KMS-11 (cell line): ENCODE measurements at regions not wholly inside any gene's neighbourhood (a gene's known extent, or its start where the extent isn't known, plus 50 kb on each side); places are given as distances from the start of the nearest gene placed in this dataset.

Experiments
- H2AFZ ChIP-seq: fragments of 200-600 bp; sonication (generic); 2 replicates; pipeline ENCODE4 v1.6.1; 2016; ENCODE audit warnings: antibody characterized with exemption, mixed run types, low read depth
- H3K27ac ChIP-seq: fragments of 200-600 bp; sonication (generic); 2 replicates; pipeline ENCODE4 v1.6.1; 2016; ENCODE audit warnings: mild to moderate bottlenecking, mixed run types
- H3K27me3 ChIP-seq: fragments of 200-600 bp; sonication (generic); 2 replicates; pipeline ENCODE4 v1.6.1; 2017; ENCODE audit warnings: mild to moderate bottlenecking, low read depth, mixed run types, moderate library complexity; ENCODE audit not compliant: insufficient read depth
- H3K36me3 ChIP-seq: fragments of 200-600 bp; sonication (generic); 2 replicates; pipeline ENCODE4 v1.6.1; 2017; ENCODE audit warnings: mild to moderate bottlenecking, mixed run types; ENCODE audit not compliant: insufficient read depth
- H3K4me1 ChIP-seq: fragments of 200-600 bp; sonication (generic); 2 replicates; pipeline ENCODE4 v1.6.1; 2016; ENCODE audit warnings: mild to moderate bottlenecking, low read depth, mixed run types; ENCODE audit not compliant: poor library complexity, severe bottlenecking
- H3K4me2 ChIP-seq: fragments of 200-600 bp; sonication (generic); 2 replicates; pipeline ENCODE4 v1.7.0; 2016; ENCODE audit warnings: mild to moderate bottlenecking, mixed run types
- H3K4me3 ChIP-seq: fragments of 200-600 bp; sonication (generic); IDR thresholded peaks from 2 replicates; pipeline ENCODE4 v1.6.1; 2017; ENCODE audit warnings: low read depth, low read length, mixed read lengths; ENCODE audit not compliant: insufficient read depth
- H3K79me2 ChIP-seq: fragments of 200-600 bp; sonication (generic); 2 replicates; pipeline ENCODE4 v1.6.1; 2016; ENCODE audit warnings: low read depth, mixed run types; ENCODE audit not compliant: insufficient read depth
- H3K9ac ChIP-seq: fragments of 200-600 bp; sonication (generic); 2 replicates; pipeline ENCODE4 v1.6.1; 2016; ENCODE audit warnings: mild to moderate bottlenecking, mixed run types
- H4K20me1 ChIP-seq: fragments of 200-600 bp; sonication (generic); 2 replicates; pipeline ENCODE4 v1.6.1; 2016; ENCODE audit warnings: mild to moderate bottlenecking, mixed run types; ENCODE audit not compliant: insufficient read depth
- CTCF ChIP-seq: fragments of 200-600 bp; sonication (generic); conservative IDR thresholded peaks from 2 replicates; pipeline ENCODE4 v1.6.1; 2017; ENCODE audit warnings: low read depth, mild to moderate bottlenecking, antibody characterized with exemption, low read length, moderate library complexity, mixed read lengths

- Histone ChIP-seq H3K4me2 (no peak overlapping the region), H3K36me3 (no peaks in the 10 kb centered on the region), H3K79me2 (no peaks in the 10 kb centered on the region), H3K27me3 (no peaks in the 10 kb centered on the region), H3K9ac (no peak overlapping the region), H3K4me1 (no peaks in the 10 kb centered on the region), H3K27ac (no peak overlapping the region), H4K20me1 (no peaks in the 10 kb centered on the region), H3K4me3 (no peak overlapping the region), H2AFZ (no peak overlapping the region)
- TF ChIP-seq CTCF = no peak
Measured at GRCh38 chr2:234166531-234166930, 116.0 kb downstream of the SPP2 start.

- Histone ChIP-seq H3K79me2 (no peaks in the 10 kb centered on the region), H3K4me1 (no peaks in the 10 kb centered on the region), H3K9ac (no peak overlapping the region), H3K36me3 (no peaks in the 10 kb centered on the region), H4K20me1 (no peaks in the 10 kb centered on the region), H3K4me3 (no peak overlapping the region), H3K27me3 (no peaks in the 10 kb centered on the region), H3K27ac (no peak overlapping the region), H3K4me2 (no peak overlapping the region), H2AFZ (no peak overlapping the region)
- TF ChIP-seq CTCF = no peak
Measured at GRCh38 chr2:234165421-234165820, 114.9 kb downstream of the SPP2 start.

- no peak for TF ChIP-seq CTCF
- no peak overlapping the region for H3K4me2 ChIP-seq
- no peaks in the 10 kb centered on the region for H3K4me1 ChIP-seq
- H3K36me3 ChIP-seq = no peaks in the 10 kb centered on the region
- no peak overlapping the region for H3K9ac ChIP-seq
- H3K79me2 ChIP-seq = no peaks in the 10 kb centered on the region
- no peaks in the 10 kb centered on the region for H4K20me1 ChIP-seq
- no peak overlapping the region for H3K4me3 ChIP-seq
- H3K27me3 ChIP-seq = no peaks in the 10 kb centered on the region
- H3K27ac ChIP-seq = no peak overlapping the region
- no peak overlapping the region for H2AFZ ChIP-seq
Measured at GRCh38 chr2:234164493-234165413, 114.3 kb downstream of the SPP2 start.

DNA sequence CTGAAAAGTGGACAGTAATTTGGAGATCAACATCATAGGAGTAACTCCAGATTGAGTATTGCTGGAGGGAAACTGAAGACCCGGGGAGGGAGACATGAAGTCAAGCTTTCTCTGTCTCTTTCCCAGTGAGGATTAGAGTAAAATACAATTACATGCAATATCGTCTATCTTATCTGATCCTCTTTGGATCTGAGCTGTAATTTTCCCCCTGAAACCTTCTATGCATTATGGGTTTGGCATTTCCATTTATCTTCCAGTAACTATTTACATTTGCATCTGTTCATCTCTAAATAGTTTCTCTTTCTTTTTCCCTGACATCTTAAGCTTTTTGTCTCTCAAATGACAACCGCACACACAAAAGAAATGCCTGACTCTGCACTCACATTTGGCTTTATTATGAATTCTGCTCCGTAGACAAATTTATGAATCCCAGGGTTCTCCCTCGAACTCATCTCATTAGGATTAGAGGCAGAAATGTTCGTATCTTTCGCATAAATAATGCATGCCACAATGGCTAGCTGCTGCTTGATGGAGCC, 113.1 kb downstream of the SPP2 start:
- Histone ChIP-seq H3K27me3 (no peaks in the 10 kb centered on the region), H3K4me3 (no peak overlapping the region), H3K27ac (no peak overlapping the region), H2AFZ (no peak overlapping the region), H3K36me3 (no peaks in the 10 kb centered on the region), H3K4me2 (no peak overlapping the region), H3K4me1 (no peaks in the 10 kb centered on the region), H3K9ac (no peak overlapping the region), H4K20me1 (no peaks in the 10 kb centered on the region), H3K79me2 (no peaks in the 10 kb centered on the region)
- no peak for TF ChIP-seq CTCF
